ENCODE measurements at regions not wholly inside any gene's neighbourhood (a gene's known extent, or its start where the extent isn't known, plus 50 kb on each side); places are given as distances from the start of the nearest gene placed in this dataset.
A peak's percentile ranks its signal among the peaks of the same experiment; 100 is the strongest.

GRCh38 chr3:22474706-22475445, 723.9 kb upstream of the ZNF385D start:
- intact Hi-C loops (cut with DNase I), result no loop called here
- no peaks in the 10 kb centered on the region for H3K4me1 ChIP-seq
- no peak for ATAC-seq
- TF ChIP-seq CTCF (IDR thresholded peaks at IDR 0.05), result no peak
- DNase-seq, result peak in 2 of 4 donors; percentile 31 to 49
- no peak overlapping the region for H3K27ac ChIP-seq
- H3K9me3 ChIP-seq, result no peaks in the 10 kb centered on the region
- no peaks in the 10 kb centered on the region for H3K36me3 ChIP-seq
- no peaks in the 10 kb centered on the region for H3K27me3 ChIP-seq
- H3K4me3 ChIP-seq, result no peak overlapping the region

- Histone ChIP-seq H3K27ac (no peak overlapping the region), H3K27me3 (no peaks in the 10 kb centered on the region), H3K4me1 (no peaks in the 10 kb centered on the region), H3K4me3 (no peak overlapping the region), H3K9me3 (no peaks in the 10 kb centered on the region), H3K36me3 (no peaks in the 10 kb centered on the region)
- TF ChIP-seq CTCF (IDR thresholded peaks at IDR 0.05), result no peak
- DNase-seq, result no peak
- no peak for ATAC-seq
- intact Hi-C loops (cut with DNase I), result no loop called here
Measured at GRCh38 chr3:22475665-22476240, 724.7 kb upstream of the ZNF385D start.

GRCh38 chr3:22476976-22477375, 726.0 kb upstream of the ZNF385D start:
- intact Hi-C loops (cut with DNase I), result no loop called here
- no peak for DNase-seq
- Histone ChIP-seq H3K4me1 (no peaks in the 10 kb centered on the region), H3K36me3 (no peaks in the 10 kb centered on the region), H3K9me3 (no peaks in the 10 kb centered on the region), H3K27me3 (no peaks in the 10 kb centered on the region), H3K4me3 (no peak overlapping the region), H3K27ac (no peak overlapping the region)
- no peak for ATAC-seq
- TF ChIP-seq CTCF (IDR thresholded peaks at IDR 0.05), result no peak

GRCh38 chr3:22485954-22486353, 717.2 kb upstream of the UBE2E2 start:
- H3K9me3 ChIP-seq, result no peaks in the 10 kb centered on the region
- DNase-seq (no peak), ATAC-seq (no peak)
- no peak overlapping the region for H3K4me3 ChIP-seq
- no peaks in the 10 kb centered on the region for H3K27me3 ChIP-seq
- H3K4me1 ChIP-seq, result no peaks in the 10 kb centered on the region
- H3K27ac ChIP-seq, result no peak overlapping the region
- no peaks in the 10 kb centered on the region for H3K36me3 ChIP-seq
- intact Hi-C loops (cut with DNase I), result no loop called here
- no peak for TF ChIP-seq CTCF (IDR thresholded peaks at IDR 0.05)

GRCh38 chr3:22490747-22491146, 712.4 kb upstream of the UBE2E2 start:
- ATAC-seq (no peak), DNase-seq (no peak)
- no peak for TF ChIP-seq CTCF (IDR thresholded peaks at IDR 0.05)
- Histone ChIP-seq H3K36me3 (no peaks in the 10 kb centered on the region), H3K4me1 (no peaks in the 10 kb centered on the region), H3K9me3 (no peaks in the 10 kb centered on the region), H3K4me3 (no peak overlapping the region), H3K27ac (no peak overlapping the region), H3K27me3 (no peaks in the 10 kb centered on the region)
- intact Hi-C loops (cut with DNase I), result no loop called here

All from left lung (tissue), 4 donors.